ENCODE measurements at regions not wholly inside any gene's neighbourhood (a gene's known extent, or its start where the extent isn't known, plus 50 kb on each side); places are given as distances from the start of the nearest gene placed in this dataset.

DNA sequence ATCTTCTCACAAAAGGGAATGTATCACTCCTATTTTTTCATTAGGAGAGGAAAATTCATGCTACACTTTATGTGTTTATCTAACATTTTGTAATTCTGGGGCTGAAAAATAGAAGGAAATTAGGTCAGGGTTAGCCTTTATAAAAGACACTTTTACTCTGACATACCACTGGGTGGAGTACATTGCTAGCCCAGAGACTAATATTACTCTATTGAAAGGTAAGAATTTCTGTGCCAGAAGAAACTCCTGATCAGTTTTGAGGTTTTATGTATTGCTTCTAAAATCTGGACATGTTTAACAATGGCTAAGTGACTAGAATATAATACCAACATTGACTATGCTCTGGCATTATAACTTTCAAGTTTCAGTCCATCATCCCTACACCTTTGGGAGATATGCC is 724.6 kb downstream of the USP25 start:
- TF ChIP-seq, protein P1, sequence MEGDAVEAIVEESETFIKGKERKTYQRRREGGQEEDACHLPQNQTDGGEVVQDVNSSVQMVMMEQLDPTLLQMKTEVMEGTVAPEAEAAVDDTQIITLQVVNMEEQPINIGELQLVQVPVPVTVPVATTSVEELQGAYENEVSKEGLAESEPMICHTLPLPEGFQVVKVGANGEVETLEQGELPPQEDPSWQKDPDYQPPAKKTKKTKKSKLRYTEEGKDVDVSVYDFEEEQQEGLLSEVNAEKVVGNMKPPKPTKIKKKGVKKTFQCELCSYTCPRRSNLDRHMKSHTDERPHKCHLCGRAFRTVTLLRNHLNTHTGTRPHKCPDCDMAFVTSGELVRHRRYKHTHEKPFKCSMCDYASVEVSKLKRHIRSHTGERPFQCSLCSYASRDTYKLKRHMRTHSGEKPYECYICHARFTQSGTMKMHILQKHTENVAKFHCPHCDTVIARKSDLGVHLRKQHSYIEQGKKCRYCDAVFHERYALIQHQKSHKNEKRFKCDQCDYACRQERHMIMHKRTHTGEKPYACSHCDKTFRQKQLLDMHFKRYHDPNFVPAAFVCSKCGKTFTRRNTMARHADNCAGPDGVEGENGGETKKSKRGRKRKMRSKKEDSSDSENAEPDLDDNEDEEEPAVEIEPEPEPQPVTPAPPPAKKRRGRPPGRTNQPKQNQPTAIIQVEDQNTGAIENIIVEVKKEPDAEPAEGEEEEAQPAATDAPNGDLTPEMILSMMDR (IDR thresholded peaks at IDR 0.05) = no peak
- no peak for TF ChIP-seq POLR2A (IDR thresholded peaks at IDR 0.05)
